H1 (cell line): ENCODE measurements at regions not wholly inside any gene's neighbourhood (a gene's known extent, or its start where the extent isn't known, plus 50 kb on each side); places are given as distances from the start of the nearest gene placed in this dataset.

Source experiments
- CTCF ChIA-PET: fragments of 300-600 bp; sonication (Branson Sonifier 250); formaldehyde crosslinking; loops from one replicate; lab custom pipeline; 2021; ENCODE audit not compliant: partially characterized antibody; lab: Charles Lee
- POLR2A ChIA-PET: fragments of 300-600 bp; sonication (Branson Sonifier 250); formaldehyde crosslinking; loops from one replicate; lab custom pipeline; 2021; ENCODE audit warnings: inconsistent platforms; ENCODE audit not compliant: partially characterized antibody; lab: Charles Lee
- DNase-seq, 2 experiments: peaks; one replicate each; pipeline versions ENCODE4 v3.0.0 to v3.0.0-alpha.2; 2010 to 2022; ENCODE audit warnings: low spot score in 2 of 2, low read depth in 1 of 2, mixed read lengths in 1 of 2
- FAIRE-seq: peaks from 2 replicates; lab custom pipeline; 2011; peaks lifted over from hg19 to GRCh38; lab: Jason Lieb, UNC
- H2AFZ ChIP-seq: 2 replicates; pipeline ENCODE4 v1.8.1; 2012; ENCODE audit warnings: low read length, inconsistent platforms
- H2AK5ac ChIP-seq: 2 replicates; pipeline ENCODE4 v1.6.1; 2013; ENCODE audit warnings: low read depth, low read length
- H2BK120ac ChIP-seq: replicated peaks from 2 replicates; pipeline ENCODE3; 2013; ENCODE audit warnings: low read depth, low read length, inconsistent platforms
- H2BK12ac ChIP-seq: 2 replicates; pipeline ENCODE4 v1.6.1; 2013; ENCODE audit warnings: low read depth, low read length
- H2BK15ac ChIP-seq: 2 replicates; pipeline ENCODE4 v1.6.1; 2013; ENCODE audit warnings: low read length
- H2BK20ac ChIP-seq: 2 replicates; pipeline ENCODE4 v1.6.1; 2013; ENCODE audit warnings: low read length
- H2BK5ac ChIP-seq: 2 replicates; pipeline ENCODE4 v1.6.1; 2013; ENCODE audit warnings: low read depth, low read length
- H3K14ac ChIP-seq: 2 replicates; pipeline ENCODE4 v1.6.1; 2013; ENCODE audit warnings: inconsistent platforms; ENCODE audit not compliant: insufficient read length
- H3K18ac ChIP-seq: 2 replicates; pipeline ENCODE4 v1.6.1; 2013; ENCODE audit warnings: low read length; ENCODE audit errors: extremely low read depth
- H3K23ac ChIP-seq: 2 replicates; pipeline ENCODE4 v1.6.1; 2013; ENCODE audit warnings: inconsistent platforms; ENCODE audit not compliant: insufficient read length
- H3K23me2 ChIP-seq: 2 replicates; pipeline ENCODE4 v1.6.1; 2013; ENCODE audit warnings: low read depth, low read length
- H3K27ac ChIP-seq: 2 replicates; pipeline ENCODE4 v1.6.1; 2011; ENCODE audit warnings: low read depth, low read length, inconsistent platforms
- H3K27me3 ChIP-seq, 4 experiments: replicated peaks in 1 of 4; 1 replicate in 1 of 4; 2 replicates in 3 of 4; pipeline versions ENCODE4 v1.6.1 to v1.8.1; 2011 to 2013; ENCODE audit warnings: low read length in 3 of 4, mild to moderate bottlenecking in 3 of 4, inconsistent platforms in 2 of 4, mixed read lengths in 2 of 4, moderate library complexity in 1 of 4; ENCODE audit not compliant: control insufficient read depth in 3 of 4, insufficient read depth in 3 of 4; ENCODE audit errors: extremely low read depth in 1 of 4
- H3K36me3 ChIP-seq, 4 experiments: 2 replicates each; pipeline versions ENCODE4 v1.6.1 to v1.8.1; 2011 to 2013; ENCODE audit warnings: mild to moderate bottlenecking in 4 of 4, low read length in 3 of 4, moderate library complexity in 2 of 4, control low read depth in 1 of 4, inconsistent platforms in 1 of 4; ENCODE audit not compliant: insufficient read depth in 4 of 4, control insufficient read depth in 2 of 4
- H3K4ac ChIP-seq: replicated peaks from 2 replicates; pipeline ENCODE3; 2013; ENCODE audit warnings: low read length, low read depth, mixed read lengths, inconsistent platforms; ENCODE audit not compliant: insufficient read length
- H3K4me1 ChIP-seq, 4 experiments: replicated peaks in 1 of 4; 1 replicate in 1 of 4; 2 replicates in 3 of 4; pipeline versions ENCODE4 v1.6.1 to v1.8.1; 2011 to 2013; ENCODE audit warnings: low read length in 3 of 4, inconsistent platforms in 2 of 4, mixed read lengths in 1 of 4; ENCODE audit not compliant: insufficient read depth in 4 of 4, control insufficient read depth in 3 of 4
- H3K4me2 ChIP-seq, 2 experiments: 2 replicates each; pipeline versions ENCODE4 v1.6.1 to v1.8.1; 2011 to 2013; ENCODE audit warnings: low read depth in 2 of 2, low read length in 2 of 2, control low read depth in 1 of 2, inconsistent platforms in 1 of 2, mild to moderate bottlenecking in 1 of 2; ENCODE audit not compliant: insufficient read depth in 1 of 2
- H3K4me3 ChIP-seq, 4 experiments: fragments of 200-600, 300-600 bp in 1 of 4; sonication (generic), shearing (Covaris generic), sonication (Bioruptor Twin) in 1 of 4; 2 replicates each; pipeline versions ENCODE4 v1.5.1 to v1.8.1; 2011 to 2016; ENCODE audit warnings: low read length in 4 of 4, low read depth in 3 of 4, control low read depth in 2 of 4, inconsistent platforms in 2 of 4, mild to moderate bottlenecking in 2 of 4, mixed read lengths in 1 of 4, moderate library complexity in 1 of 4; ENCODE audit not compliant: insufficient read depth in 2 of 4; ENCODE audit errors: extremely low read depth in 1 of 4
- H3K56ac ChIP-seq: replicated peaks from 2 replicates; pipeline ENCODE3; 2013; ENCODE audit warnings: low read depth, mild to moderate bottlenecking, mixed read lengths, low read length, inconsistent platforms; ENCODE audit not compliant: insufficient read length
- H3K79me1 ChIP-seq: 2 replicates; pipeline ENCODE4 v1.6.1; 2013; ENCODE audit warnings: low read depth, low read length, control low read depth
- H3K79me2 ChIP-seq, 2 experiments: 2 replicates each; pipeline versions ENCODE4 v1.6.1 to v1.8.1; 2012 to 2013; ENCODE audit warnings: low read length in 2 of 2, mild to moderate bottlenecking in 2 of 2, inconsistent platforms in 1 of 2; ENCODE audit not compliant: insufficient read depth in 2 of 2, control insufficient read depth in 1 of 2
- H3K9ac ChIP-seq, 4 experiments: replicated peaks in 1 of 4; 1 replicate in 1 of 4; 2 replicates in 3 of 4; pipeline versions ENCODE4 v1.6.1 to v1.8.1; 2011 to 2013; ENCODE audit warnings: low read depth in 3 of 4, low read length in 3 of 4, control low read depth in 2 of 4, mild to moderate bottlenecking in 2 of 4, moderate library complexity in 2 of 4, inconsistent platforms in 1 of 4; ENCODE audit errors: extremely low read depth in 1 of 4
- H3K9me3 ChIP-seq, 2 experiments: 2 replicates each; pipeline versions ENCODE4 v1.6.1 to v1.8.1; 2012 to 2013; ENCODE audit warnings: mild to moderate bottlenecking in 2 of 2, moderate library complexity in 2 of 2, control low read depth in 1 of 2, inconsistent platforms in 1 of 2, low read depth in 1 of 2, low read length in 1 of 2, mixed read lengths in 1 of 2; ENCODE audit not compliant: insufficient read depth in 2 of 2
- H4K20me1 ChIP-seq, 2 experiments: replicated peaks in 1 of 2; 2 replicates each; pipeline versions ENCODE3 to v1.8.1; 2011 to 2013; ENCODE audit warnings: inconsistent platforms in 2 of 2, low read length in 2 of 2, mild to moderate bottlenecking in 1 of 2; ENCODE audit not compliant: insufficient read depth in 2 of 2, control insufficient read depth in 1 of 2
- H4K5ac ChIP-seq: 2 replicates; pipeline ENCODE4 v1.6.1; 2013; ENCODE audit warnings: low read length, low read depth, mixed read lengths, inconsistent platforms; ENCODE audit not compliant: insufficient read length
- H4K8ac ChIP-seq: 2 replicates; pipeline ENCODE4 v1.8.0; 2013; ENCODE audit warnings: mild to moderate bottlenecking, moderate library complexity, low read length, inconsistent platforms; ENCODE audit not compliant: insufficient read depth; ENCODE audit errors: extremely low read depth
- H4K91ac ChIP-seq: replicated peaks from 2 replicates; pipeline ENCODE3; 2013; ENCODE audit warnings: low read length, mixed read lengths, inconsistent platforms; ENCODE audit not compliant: insufficient read length
- CTCF ChIP-seq, 3 experiments: IDR thresholded peaks; 1 replicate in 2 of 3; 2 replicates in 1 of 3; pipeline versions ENCODE4 v1.5.1 to v1.6.1; 2011; ENCODE audit warnings: low read length in 3 of 3, mild to moderate bottlenecking in 3 of 3, inconsistent platforms in 2 of 3, low read depth in 1 of 3, moderate library complexity in 1 of 3; ENCODE audit not compliant: insufficient read depth in 1 of 3; ENCODE audit errors: control extremely low read depth in 1 of 3
- KDM5A ChIP-seq: fragments of 200-600 bp; IDR thresholded peaks from 2 replicates; pipeline ENCODE4 v1.7.1; 2012; ENCODE audit warnings: mild to moderate bottlenecking, low read length, inconsistent platforms, mixed read lengths
- RAD21 ChIP-seq, 2 experiments: IDR thresholded peaks in 1 of 2; conservative IDR thresholded peaks in 1 of 2; 2 replicates each; pipeline ENCODE4 v1.6.1; 2011; ENCODE audit warnings: low read depth in 2 of 2, low read length in 2 of 2, improper control_type of control experiment in 1 of 2, inconsistent platforms in 1 of 2, mild to moderate bottlenecking in 1 of 2, moderate library complexity in 1 of 2
- WGBS, 2 experiments: shearing (Covaris generic) in 1 of 2; methylation state at CpG; one replicate each; pipeline versions ENCODE4 v1.1.6 to v1.1.7; 2013 to 2015; ENCODE audit warnings: low lambda C conversion rate in 2 of 2, mixed read lengths in 2 of 2, inconsistent platforms in 1 of 2, low coverage in 1 of 2, missing lambda C conversion rate in 1 of 2; ENCODE audit not compliant: insufficient replicate concordance in 2 of 2, insufficient coverage in 1 of 2, insufficient read length in 1 of 2; ENCODE audit errors: extremely low coverage in 1 of 2, missing lambda C conversion rate in 1 of 2; 5-methylcytosine and 5-hydroxymethylcytosine counted together

DNA sequence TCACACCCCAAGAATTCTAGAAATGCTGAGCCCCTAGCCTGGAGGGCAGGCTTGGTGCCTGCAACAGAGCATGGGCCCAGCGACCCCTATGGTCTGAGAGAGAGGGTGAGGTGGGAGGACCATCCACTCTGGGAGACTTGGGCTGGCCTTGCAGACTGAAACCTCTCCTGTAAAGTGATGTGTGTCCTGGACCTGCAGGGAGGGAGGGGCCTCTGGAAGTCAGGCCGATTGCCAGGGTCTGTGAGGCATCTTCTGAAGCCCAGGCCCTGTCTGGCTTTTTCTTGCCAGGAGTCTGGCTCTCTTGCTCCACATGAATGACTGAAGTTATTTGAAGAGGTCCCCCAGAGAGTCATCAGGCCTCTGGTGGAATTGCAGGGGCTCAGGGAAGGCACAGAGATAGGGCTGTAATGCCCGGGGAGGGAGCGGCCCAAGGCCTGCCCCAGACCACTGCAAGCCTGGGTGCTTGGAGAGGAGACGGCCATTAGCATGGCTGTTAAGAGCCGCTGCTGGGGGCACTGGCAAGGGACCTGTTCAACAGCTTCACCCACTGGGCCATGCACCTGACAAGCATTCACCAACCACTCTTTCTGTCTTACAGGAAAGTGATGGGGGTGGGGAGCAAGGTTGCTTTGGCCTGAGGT is 56.0 kb upstream of the CHRNA7 start:
- Histone ChIP-seq H3K79me1 (no peaks in the 10 kb centered on the region), H2AK5ac (no peak overlapping the region), H3K27ac (no peak overlapping the region), H3K4me1 (peaks cover 0 to 12% (median 4%) of the 10 kb centered on the region in 4 experiments; a peak in 5 of 7 replicates), H4K8ac (no peak overlapping the region), H3K23ac (no peak overlapping the region), H2BK12ac (no peak overlapping the region), H2BK120ac (no peak overlapping the region), H3K9me3 (no peaks in the 10 kb centered on the region), H4K91ac (no peak overlapping the region), H3K14ac (no peak overlapping the region), H3K4me2 (no peak overlapping the region; a peak in 1 of 4 replicates), H2BK15ac (no peak overlapping the region), H4K20me1 (peaks cover 0 to 11% of the 10 kb centered on the region in 2 experiments), H3K4me3 (no peak overlapping the region), H3K4ac (no peak overlapping the region), H3K79me2 (no peaks in the 10 kb centered on the region), H3K23me2 (peaks cover 6% of the 10 kb centered on the region; the same call in 1 of the 2 replicates), H3K56ac (no peak overlapping the region), H3K27me3 (peaks cover 0 to 13% (median 1%) of the 10 kb centered on the region in 4 experiments; a peak in 4 of 7 replicates), H2AFZ (no peak overlapping the region), H3K18ac (no peak overlapping the region), H3K9ac (no peak overlapping the region), H2BK20ac (no peak overlapping the region), H2BK5ac (no peak overlapping the region), H3K36me3 (no peaks in the 10 kb centered on the region), H4K5ac (no peak overlapping the region)
- 65% methylated on average over 4 of the region's 6 CpGs; no CpG with 5 or more reads in 1 of the 2 experiments for WGBS, 2 experiments
- TF ChIP-seq KDM5A (no peak), RAD21 (IDR thresholded peaks at IDR 0.05 in 1 of 2, conservative IDR thresholded peaks at IDR 0.05 in 1 of 2; ENCODE audit: low read depth in 2 of 2, low read length in 2 of 2) (peak; percentile 14 to 37; a peak in 2 of 4 replicates), CTCF (IDR thresholded peaks at IDR 0.05; ENCODE audit: control extremely low read depth in 1 of 3, insufficient read depth in 1 of 3, low read depth in 1 of 3, low read length in 3 of 3) (peak in 2 of 3 experiments; percentile 6 to 12; a peak in 1 of 4 replicates)
- ChIA-PET POLR2A (no interaction called here), CTCF (interaction anchor here (0.6 to 4.6 kb wide), 26 partner anchors 10 to 872 kb away, joined by 3 to 52 read pairs (median 4); partner anchors contain the start of gene TRPM1)
- DNase-seq: no peak
- FAIRE-seq: no peak
